Endothelial cell of umbilical vein (primary cell): ENCODE measurements at regions not wholly inside any gene's neighbourhood (a gene's known extent, or its start where the extent isn't known, plus 50 kb on each side); places are given as distances from the start of the nearest gene placed in this dataset.

ENCODE experiments used
- BruUV-seq: library from RNA; stranded (reverse); fragments of 400-500 nt; replicated peaks from 2 replicates; lab custom pipeline; 2021; lab: Mats Ljungman, UMichigan
- CTCF ChIA-PET: fragments of 300-600, 350-600 bp; sonication (Branson Sonifier 250); formaldehyde crosslinking; loops from one replicate; lab custom pipeline; 2021; ENCODE audit warnings: antibody characterized with exemption, inconsistent platforms; lab: Charles Lee
- POLR2A ChIA-PET: fragments of 300-600, 350-600 bp; sonication (Branson Sonifier 250); formaldehyde crosslinking; loops from one replicate; lab custom pipeline; 2021; ENCODE audit warnings: antibody characterized with exemption, inconsistent platforms; lab: Charles Lee
- DNase-seq: peaks from one replicate; pipeline ENCODE4 v3.0.0-alpha.2; 2011; ENCODE audit warnings: low read depth, low spot score
- FAIRE-seq: peaks from 2 replicates; lab custom pipeline; 2011; peaks lifted over from hg19 to GRCh38; lab: Jason Lieb, UNC
- H2AFZ ChIP-seq: 2 replicates; pipeline ENCODE4 v1.6.0; 2012; ENCODE audit warnings: low read depth, low read length, control low read depth, inconsistent platforms
- H3K27ac ChIP-seq: 2 replicates; pipeline ENCODE4 v1.5.1; 2011; ENCODE audit warnings: low read depth, mild to moderate bottlenecking, control low read depth, low read length, moderate library complexity; ENCODE audit not compliant: insufficient read depth
- H3K27me3 ChIP-seq, 2 experiments: 2 replicates each; pipeline versions ENCODE4 v1.6.0 to v1.6.1; 2011; ENCODE audit warnings: low read length in 2 of 2, mixed read lengths in 1 of 2; ENCODE audit not compliant: control insufficient read depth in 2 of 2, insufficient read depth in 2 of 2
- H3K36me3 ChIP-seq, 2 experiments: 2 replicates in 1 of 2; 3 replicates in 1 of 2; pipeline ENCODE4 v1.5.1; 2011; ENCODE audit warnings: low read length in 2 of 2, mild to moderate bottlenecking in 1 of 2, moderate library complexity in 1 of 2; ENCODE audit not compliant: control insufficient read depth in 2 of 2, insufficient read depth in 2 of 2; ENCODE audit errors: extremely low read depth in 1 of 2
- H3K4me1 ChIP-seq: 3 replicates; pipeline ENCODE4 v1.5.1; 2011; ENCODE audit warnings: mild to moderate bottlenecking, low read length; ENCODE audit not compliant: control insufficient read depth, insufficient read depth; ENCODE audit errors: extremely low read depth
- H3K4me2 ChIP-seq: 2 replicates; pipeline ENCODE4 v1.6.1; 2011; ENCODE audit warnings: low read length, control low read depth, mixed read lengths; ENCODE audit not compliant: insufficient read depth
- H3K4me3 ChIP-seq, 3 experiments: fragments of 200-600 bp in 1 of 3; sonication (generic), shearing (Covaris generic) in 1 of 3; replicated peaks in 1 of 3; 2 replicates each; pipeline ENCODE4 v1.5.1; 2011 to 2016; ENCODE audit warnings: control low read depth in 3 of 3, low read length in 3 of 3, mild to moderate bottlenecking in 2 of 3, inconsistent platforms in 1 of 3, low read depth in 1 of 3, moderate library complexity in 1 of 3; ENCODE audit not compliant: insufficient read depth in 1 of 3
- H3K79me2 ChIP-seq: 2 replicates; pipeline ENCODE4 v1.6.0; 2012; ENCODE audit warnings: low read length, inconsistent platforms; ENCODE audit not compliant: control insufficient read depth, insufficient read depth
- H3K9ac ChIP-seq: replicated peaks from 2 replicates; pipeline ENCODE3; 2011; ENCODE audit warnings: low read length, control low read depth; ENCODE audit not compliant: insufficient read depth; ENCODE audit errors: extremely low read depth
- H3K9me1 ChIP-seq: replicated peaks from 3 replicates; pipeline ENCODE4 v1.6.0; 2011; ENCODE audit warnings: mild to moderate bottlenecking, low read length; ENCODE audit not compliant: control insufficient read depth, insufficient read depth; ENCODE audit errors: extremely low read depth
- H3K9me3 ChIP-seq: replicated peaks from 2 replicates; pipeline ENCODE4 v1.5.1; 2012; ENCODE audit warnings: low read length, inconsistent platforms; ENCODE audit not compliant: control insufficient read depth, insufficient read depth
- H4K20me1 ChIP-seq: replicated peaks from 2 replicates; pipeline ENCODE3; 2011; ENCODE audit warnings: mild to moderate bottlenecking, low read length; ENCODE audit not compliant: control insufficient read depth, insufficient read depth; ENCODE audit errors: extremely low read depth
- EZH2 ChIP-seq: IDR thresholded peaks from 2 replicates; pipeline ENCODE4 v1.6.1; 2012; ENCODE audit warnings: borderline replicate concordance, low read depth, mild to moderate bottlenecking, moderate library complexity, low read length, inconsistent platforms; ENCODE audit not compliant: severe bottlenecking
- FOS ChIP-seq: IDR thresholded peaks from 2 replicates; pipeline ENCODE4 v1.6.1; 2011; ENCODE audit warnings: mild to moderate bottlenecking, low read length, moderate library complexity, borderline replicate concordance; ENCODE audit not compliant: insufficient read depth
- GATA2 ChIP-seq: IDR thresholded peaks from 2 replicates; pipeline ENCODE4 v1.7.0; 2011; ENCODE audit warnings: low read depth, mild to moderate bottlenecking, moderate library complexity, mixed read lengths, low read length; ENCODE audit not compliant: insufficient read length, insufficient read depth
- JUN ChIP-seq: IDR thresholded peaks from 2 replicates; pipeline ENCODE4 v1.6.1; 2011; ENCODE audit warnings: borderline replicate concordance, low read depth; ENCODE audit not compliant: insufficient read length, insufficient read depth
- MYC ChIP-seq: IDR thresholded peaks from one replicate; pipeline ENCODE4 v1.6.1; 2011; ENCODE audit warnings: mild to moderate bottlenecking, low read depth, low read length
- POLR2A ChIP-seq: IDR thresholded peaks from 2 replicates; pipeline ENCODE4 v1.6.1; 2012; ENCODE audit warnings: low read depth, mild to moderate bottlenecking, control low read depth, low read length
- POLR2AphosphoS5 ChIP-seq: IDR thresholded peaks from 2 replicates; pipeline ENCODE4 v1.6.1; 2012; ENCODE audit warnings: low read depth, mild to moderate bottlenecking, control low read depth, low read length, moderate library complexity; ENCODE audit not compliant: insufficient read depth
- dilution Hi-C: fragments of 300-500 bp; cut with MboI; formaldehyde crosslinking; loops from one replicate; pipeline ENCODE4 v1.15.0; 2019; ENCODE audit warnings: low sequenced_read_pairs; ENCODE audit not compliant: extremely low pct_ligation_motif_present
- intact Hi-C: fragments of 100-400 bp; cut with micrococcal nuclease; formaldehyde crosslinking; loops from one replicate; pipeline ENCODE4 v1.10.0; 2022
- TF ChIP-seq, protein P1 (sequence below): IDR thresholded peaks from 2 replicates; pipeline ENCODE4 v1.6.1; 2011; ENCODE audit not compliant: insufficient read depth, insufficient read length
- TF ChIP-seq, protein P2 (sequence below), 2 donors: IDR thresholded peaks; 1 replicate in 1 of 2; 2 replicates in 1 of 2; pipeline ENCODE4 v1.5.1; 2011; ENCODE audit warnings: low read length in 2 of 2, mild to moderate bottlenecking in 2 of 2, moderate library complexity in 2 of 2, control low read depth in 1 of 2, inconsistent platforms in 1 of 2, low read depth in 1 of 2; ENCODE audit not compliant: insufficient read depth in 1 of 2; ENCODE audit errors: extremely low read depth in 1 of 2

DNA sequence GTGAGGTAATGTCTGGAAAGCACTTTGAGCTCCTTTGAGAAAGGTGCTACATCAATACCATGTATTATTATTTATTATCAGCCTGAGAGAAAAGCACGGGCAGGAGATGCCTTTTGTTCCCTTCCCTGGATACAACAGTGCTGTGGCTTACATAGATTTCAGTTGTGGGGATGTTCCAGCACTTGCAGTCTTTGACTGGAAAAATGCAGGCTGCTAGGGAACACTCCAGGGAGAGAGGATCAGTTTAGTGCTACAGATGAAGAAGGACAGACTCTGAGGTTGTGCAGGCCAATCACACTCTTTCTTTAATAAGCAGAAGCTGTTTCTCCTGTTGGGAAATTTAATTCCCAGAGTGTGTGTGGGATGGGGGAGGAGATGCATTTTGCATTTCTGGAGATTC lies 94.5 kb upstream of the OBI1 start:
- FAIRE-seq, result no peak
- dilution Hi-C loops, result no loop called here
- intact Hi-C loops, result no loop called here

More for the DNA sequence above, 94.5 kb upstream of the OBI1 start:
- DNase-seq, result no peak
- no peaks in the 10 kb centered on the region for H4K20me1 ChIP-seq
- H3K27ac ChIP-seq, result no peak overlapping the region
- no peaks in the 10 kb centered on the region for H3K79me2 ChIP-seq
- H3K36me3 ChIP-seq, result no peaks in the 10 kb centered on the region
- H3K9me3 ChIP-seq, result no peaks in the 10 kb centered on the region
- H3K4me1 ChIP-seq, result no peaks in the 10 kb centered on the region
- TF ChIP-seq POLR2AphosphoS5 (no peak), GATA2 (no peak), MYC (no peak), POLR2A (no peak), EZH2 (no peak), JUN (no peak), FOS (no peak)
- TF ChIP-seq, protein P1, sequence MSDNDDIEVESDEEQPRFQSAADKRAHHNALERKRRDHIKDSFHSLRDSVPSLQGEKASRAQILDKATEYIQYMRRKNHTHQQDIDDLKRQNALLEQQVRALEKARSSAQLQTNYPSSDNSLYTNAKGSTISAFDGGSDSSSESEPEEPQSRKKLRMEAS, result no peak
- TF ChIP-seq, protein P2, sequence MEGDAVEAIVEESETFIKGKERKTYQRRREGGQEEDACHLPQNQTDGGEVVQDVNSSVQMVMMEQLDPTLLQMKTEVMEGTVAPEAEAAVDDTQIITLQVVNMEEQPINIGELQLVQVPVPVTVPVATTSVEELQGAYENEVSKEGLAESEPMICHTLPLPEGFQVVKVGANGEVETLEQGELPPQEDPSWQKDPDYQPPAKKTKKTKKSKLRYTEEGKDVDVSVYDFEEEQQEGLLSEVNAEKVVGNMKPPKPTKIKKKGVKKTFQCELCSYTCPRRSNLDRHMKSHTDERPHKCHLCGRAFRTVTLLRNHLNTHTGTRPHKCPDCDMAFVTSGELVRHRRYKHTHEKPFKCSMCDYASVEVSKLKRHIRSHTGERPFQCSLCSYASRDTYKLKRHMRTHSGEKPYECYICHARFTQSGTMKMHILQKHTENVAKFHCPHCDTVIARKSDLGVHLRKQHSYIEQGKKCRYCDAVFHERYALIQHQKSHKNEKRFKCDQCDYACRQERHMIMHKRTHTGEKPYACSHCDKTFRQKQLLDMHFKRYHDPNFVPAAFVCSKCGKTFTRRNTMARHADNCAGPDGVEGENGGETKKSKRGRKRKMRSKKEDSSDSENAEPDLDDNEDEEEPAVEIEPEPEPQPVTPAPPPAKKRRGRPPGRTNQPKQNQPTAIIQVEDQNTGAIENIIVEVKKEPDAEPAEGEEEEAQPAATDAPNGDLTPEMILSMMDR (IDR thresholded peaks at IDR 0.05; ENCODE audit: extremely low read depth in 1 of 2, insufficient read depth in 1 of 2, low read depth in 1 of 2, low read length in 2 of 2), result no peak
- no peak overlapping the region for H3K4me3 ChIP-seq
- H2AFZ ChIP-seq, result no peak overlapping the region
- peaks cover 2 to 3% of the 10 kb centered on the region in 2 experiments for H3K27me3 ChIP-seq
- ChIA-PET CTCF (no interaction called here), POLR2A (no interaction called here)
- no peak overlapping the region for H3K9ac ChIP-seq
- H3K9me1 ChIP-seq, result no peaks in the 10 kb centered on the region
- no peak overlapping the region for H3K4me2 ChIP-seq
- no TSS peak for BruUV-seq
